ENCODE measurements at regions not wholly inside any gene's neighbourhood (a gene's known extent, or its start where the extent isn't known, plus 50 kb on each side); places are given as distances from the start of the nearest gene placed in this dataset.
"Not testable (repeated sequence)": the region's sequence is repeated elsewhere in the genome, so short reads cannot be mapped to it uniquely, and the experiment has no call there.

GRCh38 chr1:222904451-222904850, 89.6 kb downstream of the DISP1 start:
- Histone ChIP-seq H3F3A (ENCODE audit: insufficient read depth) (peaks cover 4% of the 10 kb centered on the region), H3K9me2 (ENCODE audit: insufficient read depth) (no peaks in the 10 kb centered on the region; the same call in 1 of the 2 replicates), H3K36me3 (ENCODE audit: low read depth) (no peaks in the 10 kb centered on the region), H3K9ac (no peak overlapping the region), H3K4me3 (no peak overlapping the region), H3K9me3 (ENCODE audit: low read depth) (no peaks in the 10 kb centered on the region), H2AFZ (no peak overlapping the region), H3K27me3 (replicated peaks; ENCODE audit: insufficient read depth) (no peaks in the 10 kb centered on the region), H3K27ac (no peak overlapping the region), H3K79me2 (ENCODE audit: insufficient read depth) (no peaks in the 10 kb centered on the region), H3K4me1 (ENCODE audit: insufficient read depth) (peaks cover 3% of the 10 kb centered on the region), H4K20me1 (ENCODE audit: insufficient read depth) (no peaks in the 10 kb centered on the region), H3K4me2 (ENCODE audit: unreplicated experiment) (no peak overlapping the region)
- TF ChIP-seq EZH2 (IDR thresholded peaks at IDR 0.05; ENCODE audit: insufficient read depth, poor library complexity, severe bottlenecking) (no peak), EZH2phosphoT487 (IDR thresholded peaks at IDR 0.05; ENCODE audit: insufficient read depth, low read depth) (no peak)
- WGBS, 2 experiments (ENCODE audit: low coverage in 1 of 2, low lambda C conversion rate in 2 of 2, missing lambda C conversion rate in 2 of 2): 97 to 99% methylated on average over 6 of the region's 6 CpGs
- no peak for DNase-seq
- in situ Hi-C loops (cut with MboI): no loop called here

GRCh38 chr1:222905151-222905550, 90.3 kb downstream of the DISP1 start:
- H3K9me2 ChIP-seq (ENCODE audit: insufficient read depth): no peaks in the 10 kb centered on the region; the same call in 1 of the 2 replicates

GRCh38 chr1:222906271-222906739, 91.5 kb downstream of the DISP1 start:
- DNase-seq; H3K9me2 ChIP-seq (ENCODE audit: insufficient read depth); H3K9me3 ChIP-seq (ENCODE audit: low read depth); H3K79me2 ChIP-seq (ENCODE audit: insufficient read depth); H3K9ac ChIP-seq; H3K36me3 ChIP-seq (ENCODE audit: low read depth); in situ Hi-C loops (cut with MboI); H3K4me3 ChIP-seq; H2AFZ ChIP-seq; H3K27ac ChIP-seq; H3K4me2 ChIP-seq (ENCODE audit: unreplicated experiment); H3K27me3 ChIP-seq (replicated peaks; ENCODE audit: insufficient read depth); H4K20me1 ChIP-seq (ENCODE audit: insufficient read depth): not testable (repeated sequence)
- Histone ChIP-seq H3F3A (ENCODE audit: insufficient read depth) (peaks cover 23% of the 10 kb centered on the region), H3K4me1 (ENCODE audit: insufficient read depth) (peaks cover 22% of the 10 kb centered on the region)
- WGBS, 2 experiments (ENCODE audit: low coverage in 1 of 2, low lambda C conversion rate in 2 of 2, missing lambda C conversion rate in 2 of 2): 91 to 94% methylated on average over 11 of the region's 11 CpGs

More at GRCh38 chr1:222905151-222905550, 90.3 kb downstream of the DISP1 start:
- no peak overlapping the region for H2AFZ ChIP-seq
- no peaks in the 10 kb centered on the region for H3K79me2 ChIP-seq (ENCODE audit: insufficient read depth)
- no peaks in the 10 kb centered on the region for H3K27me3 ChIP-seq (replicated peaks; ENCODE audit: insufficient read depth)
- DNase-seq: no peak
- H3K9me3 ChIP-seq (ENCODE audit: low read depth): no peaks in the 10 kb centered on the region
- no peak overlapping the region for H3K4me2 ChIP-seq (ENCODE audit: unreplicated experiment)
- H3K27ac ChIP-seq: no peak overlapping the region
- 96% methylated on average over 3 of the region's 3 CpGs for WGBS, 2 experiments (ENCODE audit: low coverage in 1 of 2, low lambda C conversion rate in 2 of 2, missing lambda C conversion rate in 2 of 2)
- H3K4me3 ChIP-seq: no peak overlapping the region
- H3K4me1 ChIP-seq (ENCODE audit: insufficient read depth): peaks cover 10% of the 10 kb centered on the region
- H3F3A ChIP-seq (ENCODE audit: insufficient read depth): peaks cover 11% of the 10 kb centered on the region
- H3K36me3 ChIP-seq (ENCODE audit: low read depth): no peaks in the 10 kb centered on the region
- TF ChIP-seq EZH2 (IDR thresholded peaks at IDR 0.05; ENCODE audit: insufficient read depth, poor library complexity, severe bottlenecking): no peak
- no peak for TF ChIP-seq EZH2phosphoT487 (IDR thresholded peaks at IDR 0.05; ENCODE audit: insufficient read depth, low read depth)
- in situ Hi-C loops (cut with MboI): no loop called here
- H4K20me1 ChIP-seq (ENCODE audit: insufficient read depth): no peaks in the 10 kb centered on the region
- no peak overlapping the region for H3K9ac ChIP-seq

GRCh38 chr1:222909586-222909985, 94.7 kb downstream of the DISP1 start:
- Histone ChIP-seq H3F3A (ENCODE audit: insufficient read depth) (peaks cover 39% of the 10 kb centered on the region), H3K27me3 (replicated peaks; ENCODE audit: insufficient read depth) (no peaks in the 10 kb centered on the region), H3K4me2 (ENCODE audit: unreplicated experiment) (peak overlapping the region; percentile 64), H3K9me3 (ENCODE audit: low read depth) (no peaks in the 10 kb centered on the region), H3K4me3 (no peak overlapping the region), H3K9ac (no peak overlapping the region), H3K4me1 (ENCODE audit: insufficient read depth) (peaks cover 52% of the 10 kb centered on the region), H2AFZ (peak overlapping the region; percentile 69), H3K9me2 (ENCODE audit: insufficient read depth) (no peaks in the 10 kb centered on the region; the same call in 1 of the 2 replicates), H3K27ac (peak overlapping the region; percentile 66), H3K79me2 (ENCODE audit: insufficient read depth) (no peaks in the 10 kb centered on the region), H3K36me3 (ENCODE audit: low read depth) (no peaks in the 10 kb centered on the region), H4K20me1 (ENCODE audit: insufficient read depth) (no peaks in the 10 kb centered on the region)
- DNase-seq: peak; percentile 83
- in situ Hi-C loops (cut with MboI): no loop called here
- WGBS, 2 experiments (ENCODE audit: low coverage in 1 of 2, low lambda C conversion rate in 2 of 2, missing lambda C conversion rate in 2 of 2): 14 to 19% methylated on average over 4 of the region's 4 CpGs
- TF ChIP-seq EZH2phosphoT487 (IDR thresholded peaks at IDR 0.05; ENCODE audit: insufficient read depth, low read depth): no peak
- no peak for TF ChIP-seq EZH2 (IDR thresholded peaks at IDR 0.05; ENCODE audit: insufficient read depth, poor library complexity, severe bottlenecking)

- no peaks in the 10 kb centered on the region for H4K20me1 ChIP-seq (ENCODE audit: insufficient read depth)
Observed at GRCh38 chr1:222910699-222911098, 95.9 kb downstream of the DISP1 start.

More at GRCh38 chr1:222910699-222911098, 95.9 kb downstream of the DISP1 start:
- peaks cover 42% of the 10 kb centered on the region for H3F3A ChIP-seq (ENCODE audit: insufficient read depth)
- H3K9me3 ChIP-seq (ENCODE audit: low read depth): no peaks in the 10 kb centered on the region
- no peaks in the 10 kb centered on the region for H3K27me3 ChIP-seq (replicated peaks; ENCODE audit: insufficient read depth)
- no peak overlapping the region for H3K9ac ChIP-seq
- H3K27ac ChIP-seq: peak overlapping the region; percentile 21
- H3K36me3 ChIP-seq (ENCODE audit: low read depth): no peaks in the 10 kb centered on the region
- TF ChIP-seq EZH2 (IDR thresholded peaks at IDR 0.05; ENCODE audit: insufficient read depth, poor library complexity, severe bottlenecking): no peak
- no peak for TF ChIP-seq EZH2phosphoT487 (IDR thresholded peaks at IDR 0.05; ENCODE audit: insufficient read depth, low read depth)
- H3K4me1 ChIP-seq (ENCODE audit: insufficient read depth): peaks cover 63% of the 10 kb centered on the region
- in situ Hi-C loops (cut with MboI): no loop called here
- H3K4me3 ChIP-seq: no peak overlapping the region
- no peaks in the 10 kb centered on the region for H3K9me2 ChIP-seq (ENCODE audit: insufficient read depth)
- peak; percentile 78 for DNase-seq
- H3K4me2 ChIP-seq (ENCODE audit: unreplicated experiment): peak overlapping the region; percentile 64
- no peak overlapping the region for H2AFZ ChIP-seq
- H3K79me2 ChIP-seq (ENCODE audit: insufficient read depth): no peaks in the 10 kb centered on the region
